Esophagus mucosa (tissue), 1 donor: ENCODE measurements at regions not wholly inside any gene's neighbourhood (a gene's known extent, or its start where the extent isn't known, plus 50 kb on each side); places are given as distances from the start of the nearest gene placed in this dataset.

Experiments used
- ATAC-seq: fragments of 200-7000 bp; cut with Tn5 transposase; one replicate; pipeline ENCODE4 v1.9.1; 2020
- donor health status: DM: yes; HTN: yes; CAD: no.

- ATAC-seq: no peak
Observed at GRCh38 chr20:17138237-17138636, 88.6 kb upstream of the PCSK2 start.

GRCh38 chr20:17140894-17141293 lies 85.9 kb upstream of the PCSK2 start:
- ATAC-seq: no peak

GRCh38 chr20:17141568-17141967 lies 85.3 kb upstream of the PCSK2 start:
- no peak for ATAC-seq

GRCh38 chr20:17142666-17143065 lies 84.2 kb upstream of the PCSK2 start:
- no peak for ATAC-seq

- no peak for ATAC-seq
Observed at GRCh38 chr20:17150858-17151257, 76.0 kb upstream of the PCSK2 start.

GRCh38 chr20:17155401-17155800 lies 71.4 kb upstream of the PCSK2 start:
- no peak for ATAC-seq

GRCh38 chr20:17158701-17159100 lies 68.1 kb upstream of the PCSK2 start:
- ATAC-seq: no peak

GRCh38 chr20:17161673-17162481 lies 65.0 kb upstream of the PCSK2 start:
- ATAC-seq: no peak

GRCh38 chr20:17168026-17168612 lies 58.7 kb upstream of the PCSK2 start:
- ATAC-seq: no peak

GRCh38 chr20:17169585-17170136 lies 57.2 kb upstream of the PCSK2 start:
- no peak for ATAC-seq

GRCh38 chr20:17171746-17172280 lies 55.0 kb upstream of the PCSK2 start:
- no peak for ATAC-seq

GRCh38 chr20:17172836-17173516 lies 53.9 kb upstream of the PCSK2 start:
- no peak for ATAC-seq
